OCI-LY7 (cell line): ENCODE measurements at regions not wholly inside any gene's neighbourhood (a gene's known extent, or its start where the extent isn't known, plus 50 kb on each side); places are given as distances from the start of the nearest gene placed in this dataset.

Experiments
- BruUV-seq: library from RNA; stranded (reverse); fragments of 400-500 nt; replicated peaks from 2 replicates; lab custom pipeline; 2021; lab: Mats Ljungman, UMichigan
- CTCF ChIA-PET: fragments of 300-600 bp; sonication (Branson Sonifier 250); formaldehyde crosslinking; loops from one replicate; lab custom pipeline; 2022; ENCODE audit warnings: antibody characterized with exemption; ENCODE audit not compliant: unreplicated experiment; lab: Charles Lee
- POLR2A ChIA-PET: fragments of 300-600 bp; sonication (Branson Sonifier 250); formaldehyde crosslinking; loops from one replicate; lab custom pipeline; 2022; ENCODE audit warnings: antibody characterized with exemption; lab: Charles Lee
- DNase-seq: peaks from one replicate; pipeline ENCODE4 v3.0.0-alpha.2; 2015; ENCODE audit warnings: low spot score
- H2AFZ ChIP-seq: fragments of 200-600 bp; sonication (generic), shearing (Covaris generic); 2 replicates; pipeline ENCODE4 v1.6.1; 2014; ENCODE audit warnings: mild to moderate bottlenecking, antibody characterized with exemption, low read length, moderate library complexity
- H3K27ac ChIP-seq: fragments of 200-600 bp; sonication (generic); 2 replicates; pipeline ENCODE4 v1.5.1; 2014; ENCODE audit warnings: mixed run types, low read depth, mild to moderate bottlenecking, moderate library complexity, low read length, inconsistent platforms; ENCODE audit not compliant: poor library complexity, severe bottlenecking
- H3K36me3 ChIP-seq: fragments of 200-600 bp; sonication (generic); 2 replicates; pipeline ENCODE4 v1.6.1; 2014; ENCODE audit warnings: mild to moderate bottlenecking, antibody characterized with exemption, low read length, moderate library complexity, mixed read lengths; ENCODE audit not compliant: insufficient read depth
- H3K4me1 ChIP-seq: fragments of 200-600 bp; sonication (generic); 2 replicates; pipeline ENCODE4 v1.5.1; 2014; ENCODE audit warnings: mild to moderate bottlenecking, low read length; ENCODE audit not compliant: insufficient read depth, poor library complexity, severe bottlenecking
- H3K4me2 ChIP-seq: fragments of 200-600 bp; sonication (generic); 2 replicates; pipeline ENCODE4 v1.6.1; 2014; ENCODE audit warnings: mild to moderate bottlenecking, low read length
- H3K4me3 ChIP-seq: fragments of 200-600 bp; sonication (generic); 2 replicates; pipeline ENCODE4 v1.5.1; 2014; ENCODE audit warnings: mild to moderate bottlenecking, low read depth, low read length; ENCODE audit not compliant: poor library complexity, severe bottlenecking
- H3K79me2 ChIP-seq: fragments of 200-600 bp; sonication (generic); 2 replicates; pipeline ENCODE4 v1.6.1; 2016; ENCODE audit warnings: low read depth, mild to moderate bottlenecking, low read length, moderate library complexity, mixed read lengths; ENCODE audit not compliant: insufficient read depth
- H3K9me2 ChIP-seq: fragments of 200-600 bp; sonication (generic); 2 replicates; pipeline ENCODE4 v1.6.1; 2016; ENCODE audit warnings: mild to moderate bottlenecking, low read length, mixed read lengths; ENCODE audit not compliant: insufficient read depth
- H3K9me3 ChIP-seq: fragments of 200-600 bp; sonication (generic); 2 replicates; pipeline ENCODE4 v1.6.1; 2014; ENCODE audit warnings: mild to moderate bottlenecking, mixed run types, low read length, mixed read lengths
- H4K20me1 ChIP-seq: fragments of 200-600 bp; sonication (generic); 2 replicates; pipeline ENCODE4 v1.6.1; 2014; ENCODE audit warnings: mild to moderate bottlenecking, antibody characterized with exemption, low read length, moderate library complexity, mixed read lengths; ENCODE audit not compliant: insufficient read depth
- CTCF ChIP-seq: fragments of 200-600 bp; sonication (generic); conservative IDR thresholded peaks from 2 replicates; pipeline ENCODE4 v1.5.1; 2014; ENCODE audit warnings: mild to moderate bottlenecking, antibody characterized with exemption, low read length, moderate library complexity, mixed read lengths
- EZH2phosphoT487 ChIP-seq: fragments of 200-600 bp; sonication (generic); IDR thresholded peaks from 2 replicates; pipeline ENCODE4 v1.6.1; 2018; ENCODE audit warnings: low read depth, borderline replicate concordance, mild to moderate bottlenecking, mixed run types, antibody characterized with exemption, low read length, moderate library complexity, mixed read lengths
- intact Hi-C: fragments of 100-400 bp; cut with micrococcal nuclease; formaldehyde crosslinking; loops from one replicate; pipeline ENCODE4 v1.10.0; 2022; ENCODE audit not compliant: unreplicated experiment

GRCh38 chr3:168312984-168313383 lies 217.3 kb upstream of the GOLIM4 start:
- no peak for DNase-seq
- ChIA-PET POLR2A (interaction anchor here (0.7 kb wide), 2 partner anchors 81 to 104 kb away, joined by 3 to 4 read pairs; no protein-coding TSS in a partner anchor), CTCF (no interaction called here)
- H3K9me2 ChIP-seq = no peaks in the 10 kb centered on the region
- TF ChIP-seq CTCF (no peak), EZH2phosphoT487 (no peak)
- no peak overlapping the region for H3K4me3 ChIP-seq
- no peak overlapping the region for H3K27ac ChIP-seq
- intact Hi-C loops = no loop called here
- no peaks in the 10 kb centered on the region for H3K9me3 ChIP-seq
- H3K4me2 ChIP-seq = no peak overlapping the region
- BruUV-seq = no TSS peak
- H3K79me2 ChIP-seq = no peaks in the 10 kb centered on the region
- no peak overlapping the region for H2AFZ ChIP-seq
- no peaks in the 10 kb centered on the region for H4K20me1 ChIP-seq
- H3K36me3 ChIP-seq = no peaks in the 10 kb centered on the region
- H3K4me1 ChIP-seq = no peaks in the 10 kb centered on the region

- Histone ChIP-seq H3K9me2 (no peaks in the 10 kb centered on the region), H3K9me3 (peaks cover 4% of the 10 kb centered on the region; the same call in 1 of the 2 replicates), H3K79me2 (no peaks in the 10 kb centered on the region), H3K4me3 (no peak overlapping the region), H3K4me2 (no peak overlapping the region), H4K20me1 (no peaks in the 10 kb centered on the region), H3K36me3 (no peaks in the 10 kb centered on the region), H3K4me1 (no peaks in the 10 kb centered on the region), H3K27ac (no peak overlapping the region), H2AFZ (no peak overlapping the region)
- DNase-seq = no peak
- no peak for TF ChIP-seq EZH2phosphoT487
- no peak for TF ChIP-seq CTCF
- intact Hi-C loops = no loop called here
- POLR2A ChIA-PET = no interaction called here
- BruUV-seq = no TSS peak
- CTCF ChIA-PET = no interaction called here
Observed at GRCh38 chr3:168307893-168308292, 212.2 kb upstream of the GOLIM4 start.

GRCh38 chr3:168295027-168295426 lies 199.3 kb upstream of the GOLIM4 start:
- ChIA-PET CTCF (no interaction called here), POLR2A (interaction anchor here (0.7 kb wide), 1 partner anchor 457 kb away, joined by 3 read pairs; no protein-coding TSS in a partner anchor)
- Histone ChIP-seq H3K4me3 (no peak overlapping the region), H3K27ac (no peak overlapping the region), H2AFZ (no peak overlapping the region), H3K79me2 (no peaks in the 10 kb centered on the region), H3K9me2 (no peaks in the 10 kb centered on the region), H4K20me1 (no peaks in the 10 kb centered on the region), H3K4me1 (no peaks in the 10 kb centered on the region), H3K36me3 (no peaks in the 10 kb centered on the region), H3K9me3 (no peaks in the 10 kb centered on the region), H3K4me2 (no peak overlapping the region)
- TF ChIP-seq EZH2phosphoT487 (no peak), CTCF (no peak)
- intact Hi-C loops = no loop called here
- BruUV-seq = no TSS peak
- no peak for DNase-seq
